ENCODE measurements at regions not wholly inside any gene's neighbourhood (a gene's known extent, or its start where the extent isn't known, plus 50 kb on each side); places are given as distances from the start of the nearest gene placed in this dataset.

DNA sequence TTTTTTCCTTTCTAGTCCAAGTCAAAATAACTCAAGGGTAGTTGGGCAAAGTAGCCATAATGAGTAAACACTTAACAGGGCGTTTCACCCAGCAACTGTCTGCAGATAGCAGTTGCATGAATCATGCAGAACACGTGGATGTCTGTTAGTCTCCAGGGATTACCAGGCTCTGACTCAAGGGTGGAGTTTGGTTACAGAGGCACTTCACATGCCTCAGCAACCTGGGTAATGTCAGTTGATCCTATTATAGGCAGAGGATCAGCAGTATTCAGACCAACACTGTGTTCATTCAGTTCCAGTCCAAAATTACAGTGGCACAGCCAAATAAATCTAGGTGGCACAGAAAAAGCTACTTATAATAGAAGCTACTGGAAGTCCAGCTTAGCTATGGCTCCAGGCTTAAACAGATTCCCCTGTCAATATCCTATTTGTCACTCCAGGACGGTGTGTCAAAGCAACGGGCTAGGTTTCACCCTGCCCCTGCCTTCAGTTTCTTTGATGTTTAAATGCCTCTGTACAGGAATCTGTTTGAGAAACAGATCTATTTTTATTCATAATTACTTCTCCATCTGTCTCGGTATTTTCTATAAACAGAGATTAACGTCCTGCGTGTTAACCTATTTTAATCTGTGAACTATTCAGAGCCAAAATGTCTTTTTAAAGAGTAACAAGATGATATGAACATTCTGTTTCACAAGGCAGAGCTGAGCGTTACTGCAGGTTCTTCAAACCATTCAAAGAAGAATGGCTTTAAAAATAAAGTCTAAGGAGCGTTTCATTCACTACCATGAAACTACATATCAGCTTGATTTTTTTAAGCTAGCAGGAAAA lies 162.6 kb upstream of the AKR1E2 start:
- DNase-seq (ENCODE audit: low read depth in 2 of 2), result peak; percentile 80 to 99

- no peak for DNase-seq (ENCODE audit: low read depth in 2 of 2)
Measured at GRCh38 chr10:4662576-4663161, 163.3 kb upstream of the AKR1E2 start.

- no peak for DNase-seq (ENCODE audit: low read depth in 2 of 2)
Measured at GRCh38 chr10:4661511-4662255, 164.3 kb upstream of the AKR1E2 start.

DNA sequence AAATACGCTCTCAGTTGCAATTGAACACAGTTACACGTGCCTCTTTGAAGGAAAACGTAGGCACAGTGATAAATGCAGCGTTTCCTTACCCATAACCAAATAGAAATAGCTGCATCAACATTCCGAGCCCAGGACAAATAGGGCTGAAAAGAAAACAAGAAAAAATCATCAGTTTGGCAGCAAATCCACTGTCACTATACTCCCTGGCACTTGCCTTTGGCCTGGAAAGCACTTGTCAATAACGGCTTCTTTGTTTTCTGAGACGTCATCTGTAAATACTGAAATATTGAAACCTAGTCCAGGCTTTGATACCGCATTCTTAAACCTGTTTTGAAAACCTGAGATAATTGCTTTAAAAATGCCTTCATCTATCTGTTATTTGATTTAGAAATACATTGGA lies 167.2 kb upstream of the AKR1E2 start:
- no peak for DNase-seq (ENCODE audit: low read depth in 2 of 2)

DNA sequence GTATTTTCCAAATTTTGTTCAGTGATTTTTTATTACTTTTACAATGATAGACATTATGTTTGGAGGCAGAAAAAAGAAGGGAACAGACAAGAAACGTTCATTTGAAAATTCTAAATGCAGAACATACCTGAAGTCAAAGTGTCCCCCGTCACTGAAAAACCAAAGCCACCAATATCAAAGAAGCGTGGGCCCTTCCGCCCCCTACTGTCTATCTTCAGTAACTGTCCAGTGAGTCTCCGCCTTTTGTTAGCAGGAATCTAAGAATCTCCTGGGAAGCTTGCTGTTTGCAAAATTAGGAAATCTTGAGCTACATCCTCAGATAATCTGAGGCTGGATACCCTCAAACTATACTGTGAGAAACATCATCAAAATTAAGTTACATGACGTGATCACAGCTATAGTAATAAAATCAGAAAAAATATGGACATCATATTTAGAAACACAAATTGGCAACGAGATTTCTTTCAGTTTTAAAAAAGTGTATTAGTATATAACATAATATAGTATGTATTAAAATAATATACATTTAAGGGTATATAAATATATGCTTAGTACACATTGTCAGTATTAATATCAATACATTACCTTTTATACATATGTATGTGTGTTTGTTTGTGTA lies 169.3 kb upstream of the AKR1E2 start:
- DNase-seq (ENCODE audit: low read depth in 2 of 2), result peak; percentile 73 to 87

DNA sequence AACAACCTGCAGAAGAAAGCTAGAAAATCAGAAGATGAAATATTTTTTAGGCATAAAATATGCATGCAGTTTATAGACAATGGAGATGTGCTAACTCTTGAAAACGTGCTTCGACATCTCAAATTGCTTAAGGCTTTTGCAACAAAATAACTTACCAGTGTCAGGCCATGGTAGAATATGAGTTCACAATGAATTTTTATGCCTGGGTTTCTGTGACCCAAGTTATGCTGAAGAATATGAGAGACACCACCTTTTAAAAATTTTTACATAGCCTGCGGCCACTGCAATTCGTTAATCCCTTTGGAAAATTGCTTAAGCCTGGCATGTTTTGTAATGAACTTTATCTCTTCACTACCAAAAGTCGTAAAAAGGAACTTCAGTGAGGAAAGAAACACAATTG lies 170.1 kb upstream of the AKR1E2 start:
- no peak for DNase-seq (ENCODE audit: low read depth in 2 of 2)

- no peak for DNase-seq (ENCODE audit: low read depth in 2 of 2)
Measured at GRCh38 chr10:4655406-4655805, 170.6 kb upstream of the AKR1E2 start.

DNA sequence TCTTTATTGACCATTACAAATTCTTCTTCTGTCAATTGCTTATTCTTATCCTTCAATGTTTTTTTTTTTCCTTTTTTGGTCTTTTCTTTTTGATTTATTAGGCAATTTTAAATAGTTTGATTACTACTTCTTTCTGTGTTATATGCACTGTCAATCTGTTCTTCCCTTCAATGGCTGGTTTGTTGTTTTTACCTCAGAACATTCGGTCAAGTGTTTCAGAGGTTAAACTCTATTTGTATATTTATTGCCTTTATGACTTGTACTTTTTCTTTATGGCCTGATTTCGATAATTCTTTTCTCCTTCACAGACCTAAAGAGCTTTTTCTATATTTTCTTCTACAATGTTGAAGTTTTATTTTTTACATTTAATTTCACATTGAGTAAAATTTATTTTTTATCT lies 171.5 kb upstream of the AKR1E2 start:
- DNase-seq (ENCODE audit: low read depth in 2 of 2), result no peak

- DNase-seq (ENCODE audit: low read depth in 2 of 2), result no peak
Measured at GRCh38 chr10:4653160-4653559, 172.8 kb upstream of the AKR1E2 start.

- no peak for DNase-seq (ENCODE audit: low read depth in 2 of 2)
Measured at GRCh38 chr10:4652111-4653010, 173.6 kb upstream of the AKR1E2 start.

DNA sequence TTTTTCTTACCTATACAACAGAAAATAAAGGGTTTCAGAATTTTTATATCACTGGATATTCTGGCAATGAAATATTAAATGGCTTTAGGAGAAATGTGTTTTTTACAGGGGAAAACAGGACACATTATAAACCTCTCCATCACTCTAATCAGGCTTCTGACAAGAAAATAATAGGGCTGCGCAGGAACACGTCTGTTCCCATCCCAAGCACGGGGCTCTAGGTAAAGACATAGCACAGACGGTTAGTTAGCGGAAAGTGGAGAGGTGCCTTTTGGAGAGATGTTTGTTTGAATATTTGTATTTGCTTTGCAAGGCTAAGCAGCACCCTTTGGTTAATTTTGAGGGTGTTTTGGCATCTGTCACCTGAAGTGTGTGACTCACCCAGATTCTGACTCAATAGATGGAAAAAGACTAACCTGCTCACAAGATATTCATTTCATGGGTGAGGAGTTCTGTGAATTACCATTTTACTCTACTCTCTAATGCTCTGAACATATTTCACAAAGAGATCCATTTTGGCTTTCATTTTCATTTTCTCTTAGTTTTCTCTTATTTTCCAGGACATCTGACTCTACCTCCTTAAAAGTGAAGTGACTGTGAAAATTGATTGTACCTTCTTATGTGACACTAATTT lies 174.5 kb upstream of the AKR1E2 start:
- no peak for DNase-seq (ENCODE audit: low read depth in 2 of 2)

- DNase-seq (ENCODE audit: low read depth in 2 of 2), result peak in 1 of 2 donors; percentile 43
Measured at GRCh38 chr10:4650582-4650981, 175.4 kb upstream of the AKR1E2 start.

DNA sequence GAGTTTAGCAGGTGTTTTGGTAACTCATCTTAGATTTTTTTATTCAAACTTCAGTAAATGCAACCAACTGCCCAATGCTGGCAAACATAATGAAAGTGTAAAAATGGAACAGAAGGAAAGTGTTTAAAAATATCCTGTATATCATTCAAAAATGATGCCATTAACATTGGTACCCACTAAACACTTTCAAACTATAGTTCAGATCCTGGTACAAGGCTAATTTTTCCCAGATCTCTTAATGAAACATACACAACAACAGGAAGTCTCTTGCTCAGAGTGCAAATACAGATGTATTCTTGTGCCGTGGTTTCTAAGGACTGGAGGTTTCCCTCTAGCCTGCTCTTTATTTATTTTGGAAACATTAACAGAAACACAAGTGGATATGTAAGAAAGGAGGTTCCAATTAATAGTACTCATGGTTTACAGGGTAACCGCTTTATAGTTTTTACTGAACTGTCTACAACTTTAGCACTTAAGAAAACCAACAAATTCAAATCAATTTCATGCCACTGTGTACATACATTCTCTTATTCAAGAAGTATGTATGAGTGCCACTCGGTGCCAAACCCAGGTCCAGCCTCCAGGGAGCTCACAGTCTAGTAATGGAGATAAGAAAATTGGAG lies 176.0 kb upstream of the AKR1E2 start:
- DNase-seq (ENCODE audit: low read depth in 2 of 2), result peak in 1 of 2 donors; percentile 83

DNA sequence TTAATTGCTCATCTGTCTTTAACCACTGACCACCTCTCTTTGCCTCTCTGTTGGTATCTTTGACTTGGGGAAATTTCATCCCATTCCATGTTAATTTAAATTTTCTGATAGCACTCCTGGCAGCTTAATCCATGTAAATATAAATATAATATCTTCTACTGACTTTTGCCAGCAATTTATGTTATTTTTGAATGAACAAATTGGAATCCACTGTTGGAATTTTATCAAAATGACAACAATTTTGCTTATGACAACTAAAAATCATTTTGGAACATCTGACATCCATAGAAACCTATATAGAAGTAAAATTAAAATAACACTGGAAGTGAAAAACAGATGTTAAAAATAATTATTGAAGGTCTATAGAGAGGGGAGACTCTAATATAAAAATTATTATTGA lies 176.5 kb upstream of the AKR1E2 start:
- DNase-seq (ENCODE audit: low read depth in 2 of 2), result no peak

DNA sequence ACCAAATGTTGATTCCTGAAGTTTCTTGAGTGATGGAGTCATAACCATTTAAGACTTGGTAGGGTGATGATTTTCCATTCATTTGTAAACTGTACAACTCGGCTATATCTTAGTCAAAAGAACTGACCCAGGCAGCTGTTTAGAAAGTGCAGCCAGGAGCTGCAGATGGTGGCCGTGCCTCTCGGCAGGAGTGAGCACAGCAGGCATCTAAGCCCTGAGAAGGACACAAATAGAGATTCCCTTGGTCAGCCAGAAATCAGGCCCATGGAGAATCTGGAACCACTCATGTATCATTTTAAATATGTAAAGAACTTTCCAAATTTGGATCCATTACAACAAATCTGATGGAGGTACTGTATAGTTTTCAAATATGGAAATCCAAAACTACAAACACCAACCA lies 177.0 kb upstream of the AKR1E2 start:
- no peak for DNase-seq (ENCODE audit: low read depth in 2 of 2)

DNA sequence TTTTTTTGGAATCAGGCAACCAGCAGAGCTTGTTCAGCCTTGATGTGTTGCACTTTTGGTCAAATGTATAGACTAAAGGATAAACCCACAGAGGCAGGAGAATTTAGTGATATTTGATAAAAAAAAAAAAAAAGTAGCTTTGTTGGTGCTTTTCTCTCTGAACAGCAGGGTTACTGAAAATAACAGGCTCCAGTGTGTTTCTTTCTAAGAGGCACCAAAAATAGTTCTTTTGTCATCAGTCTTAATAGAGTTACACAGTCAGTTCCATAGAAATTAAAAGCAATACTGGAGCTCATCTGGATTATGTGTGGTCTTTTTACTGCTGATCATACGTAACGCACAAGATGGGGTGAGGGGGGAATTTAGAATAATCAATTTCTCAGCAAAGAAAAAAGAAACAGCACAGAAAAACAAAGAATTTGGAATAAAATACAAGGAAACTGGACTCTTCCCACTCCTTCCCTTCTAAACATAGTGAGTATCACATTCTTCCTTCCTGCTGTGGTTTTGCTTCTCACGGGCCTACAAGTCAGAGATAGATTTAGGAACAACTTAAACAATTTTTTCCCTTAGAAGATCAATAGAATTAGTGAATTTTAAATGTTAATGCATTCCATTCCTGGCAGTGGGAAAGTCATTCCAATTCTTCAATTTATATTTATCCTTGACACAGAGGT lies 178.8 kb upstream of the AKR1E2 start:
- peak in 1 of 2 donors; percentile 75 for DNase-seq (ENCODE audit: low read depth in 2 of 2)

- no peak for DNase-seq (ENCODE audit: low read depth in 2 of 2)
Measured at GRCh38 chr10:4646547-4646946, 179.5 kb upstream of the AKR1E2 start.

DNA sequence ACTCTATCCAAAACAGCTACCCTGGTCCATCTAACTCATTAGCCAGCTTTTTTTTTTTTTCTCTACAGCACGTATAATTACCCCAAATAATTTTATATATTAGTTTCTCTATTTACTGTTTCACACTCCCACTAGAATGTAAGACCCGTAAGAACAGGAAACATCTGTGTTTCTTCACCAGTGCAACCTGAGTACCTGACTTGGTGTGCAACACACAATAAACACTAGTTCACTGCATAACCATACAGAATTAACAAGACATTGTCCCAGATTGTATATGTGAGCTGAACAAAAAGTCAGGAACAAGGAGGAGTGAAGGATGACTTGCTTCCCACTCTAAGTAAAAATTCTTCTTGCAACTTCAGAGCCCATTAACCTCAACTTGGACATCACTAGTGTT lies 180.2 kb upstream of the AKR1E2 start:
- DNase-seq (ENCODE audit: low read depth in 2 of 2), result peak in 1 of 2 donors; percentile 69

- no peak for DNase-seq (ENCODE audit: low read depth in 2 of 2)
Measured at GRCh38 chr10:4643471-4643870, 182.5 kb upstream of the AKR1E2 start.

GRCh38 chr10:4639960-4640359 lies 186.0 kb upstream of the AKR1E2 start:
- DNase-seq (ENCODE audit: low read depth in 2 of 2), result no peak

All from dermis microvascular lymphatic vessel endothelial cell (primary cell).